PC-9 (cell line): ENCODE measurements at regions not wholly inside any gene's neighbourhood (a gene's known extent, or its start where the extent isn't known, plus 50 kb on each side); places are given as distances from the start of the nearest gene placed in this dataset.

Source experiments
- EZH2 ChIP-seq: fragments of 200-600 bp; sonication (generic); IDR thresholded peaks from 2 replicates; pipeline ENCODE4 v1.8.0; 2017; ENCODE audit warnings: antibody characterized with exemption, low read depth
- TF ChIP-seq, protein P1 (sequence below): fragments of 200-600 bp; sonication (generic); conservative IDR thresholded peaks from 2 replicates; pipeline ENCODE4 v1.6.1; 2017; ENCODE audit warnings: mixed run types, antibody characterized with exemption, mild to moderate bottlenecking, moderate library complexity

DNA sequence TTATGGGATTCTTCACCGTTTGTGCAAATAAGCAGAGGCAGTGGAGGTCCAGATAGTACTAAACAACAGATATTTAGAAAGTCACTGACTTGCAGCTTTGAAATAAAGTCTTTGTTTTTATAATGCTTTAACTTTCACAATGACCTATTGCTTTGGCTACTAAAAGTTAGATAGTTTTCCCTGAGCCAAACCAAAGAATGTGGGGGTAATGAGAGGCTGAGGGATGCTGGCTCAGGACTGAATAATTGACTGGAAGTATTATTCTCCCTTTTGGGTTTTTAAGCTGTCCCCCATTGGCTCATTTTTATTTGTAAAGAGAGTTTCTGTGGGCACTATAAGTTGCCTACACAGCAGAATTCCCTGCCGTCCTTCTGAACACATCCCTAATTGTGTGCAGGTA, 99.2 kb upstream of the ACTBL2 start:
- TF ChIP-seq, protein P1, sequence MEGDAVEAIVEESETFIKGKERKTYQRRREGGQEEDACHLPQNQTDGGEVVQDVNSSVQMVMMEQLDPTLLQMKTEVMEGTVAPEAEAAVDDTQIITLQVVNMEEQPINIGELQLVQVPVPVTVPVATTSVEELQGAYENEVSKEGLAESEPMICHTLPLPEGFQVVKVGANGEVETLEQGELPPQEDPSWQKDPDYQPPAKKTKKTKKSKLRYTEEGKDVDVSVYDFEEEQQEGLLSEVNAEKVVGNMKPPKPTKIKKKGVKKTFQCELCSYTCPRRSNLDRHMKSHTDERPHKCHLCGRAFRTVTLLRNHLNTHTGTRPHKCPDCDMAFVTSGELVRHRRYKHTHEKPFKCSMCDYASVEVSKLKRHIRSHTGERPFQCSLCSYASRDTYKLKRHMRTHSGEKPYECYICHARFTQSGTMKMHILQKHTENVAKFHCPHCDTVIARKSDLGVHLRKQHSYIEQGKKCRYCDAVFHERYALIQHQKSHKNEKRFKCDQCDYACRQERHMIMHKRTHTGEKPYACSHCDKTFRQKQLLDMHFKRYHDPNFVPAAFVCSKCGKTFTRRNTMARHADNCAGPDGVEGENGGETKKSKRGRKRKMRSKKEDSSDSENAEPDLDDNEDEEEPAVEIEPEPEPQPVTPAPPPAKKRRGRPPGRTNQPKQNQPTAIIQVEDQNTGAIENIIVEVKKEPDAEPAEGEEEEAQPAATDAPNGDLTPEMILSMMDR, result no peak
- TF ChIP-seq EZH2, result no peak
